H1 (cell line): ENCODE measurements at regions not wholly inside any gene's neighbourhood (a gene's known extent, or its start where the extent isn't known, plus 50 kb on each side); places are given as distances from the start of the nearest gene placed in this dataset.

Source experiments
- CTCF ChIA-PET: fragments of 300-600 bp; sonication (Branson Sonifier 250); formaldehyde crosslinking; loops from one replicate; lab custom pipeline; 2021; ENCODE audit not compliant: partially characterized antibody; lab: Charles Lee
- POLR2A ChIA-PET: fragments of 300-600 bp; sonication (Branson Sonifier 250); formaldehyde crosslinking; loops from one replicate; lab custom pipeline; 2021; ENCODE audit warnings: inconsistent platforms; ENCODE audit not compliant: partially characterized antibody; lab: Charles Lee
- DNase-seq, 2 experiments: peaks; one replicate each; pipeline versions ENCODE4 v3.0.0 to v3.0.0-alpha.2; 2010 to 2022; ENCODE audit warnings: low spot score in 2 of 2, low read depth in 1 of 2, mixed read lengths in 1 of 2
- FAIRE-seq: peaks from 2 replicates; lab custom pipeline; 2011; peaks lifted over from hg19 to GRCh38; lab: Jason Lieb, UNC
- H2AFZ ChIP-seq: 2 replicates; pipeline ENCODE4 v1.8.1; 2012; ENCODE audit warnings: low read length, inconsistent platforms
- H2AK5ac ChIP-seq: 2 replicates; pipeline ENCODE4 v1.6.1; 2013; ENCODE audit warnings: low read depth, low read length
- H2BK120ac ChIP-seq: replicated peaks from 2 replicates; pipeline ENCODE3; 2013; ENCODE audit warnings: low read depth, low read length, inconsistent platforms
- H2BK12ac ChIP-seq: 2 replicates; pipeline ENCODE4 v1.6.1; 2013; ENCODE audit warnings: low read depth, low read length
- H2BK15ac ChIP-seq: 2 replicates; pipeline ENCODE4 v1.6.1; 2013; ENCODE audit warnings: low read length
- H2BK20ac ChIP-seq: 2 replicates; pipeline ENCODE4 v1.6.1; 2013; ENCODE audit warnings: low read length
- H2BK5ac ChIP-seq: 2 replicates; pipeline ENCODE4 v1.6.1; 2013; ENCODE audit warnings: low read depth, low read length
- H3K14ac ChIP-seq: 2 replicates; pipeline ENCODE4 v1.6.1; 2013; ENCODE audit warnings: inconsistent platforms; ENCODE audit not compliant: insufficient read length
- H3K18ac ChIP-seq: 2 replicates; pipeline ENCODE4 v1.6.1; 2013; ENCODE audit warnings: low read length; ENCODE audit errors: extremely low read depth
- H3K23ac ChIP-seq: 2 replicates; pipeline ENCODE4 v1.6.1; 2013; ENCODE audit warnings: inconsistent platforms; ENCODE audit not compliant: insufficient read length
- H3K23me2 ChIP-seq: 2 replicates; pipeline ENCODE4 v1.6.1; 2013; ENCODE audit warnings: low read depth, low read length
- H3K27ac ChIP-seq: 2 replicates; pipeline ENCODE4 v1.6.1; 2011; ENCODE audit warnings: low read depth, low read length, inconsistent platforms
- H3K27me3 ChIP-seq, 4 experiments: replicated peaks in 1 of 4; 1 replicate in 1 of 4; 2 replicates in 3 of 4; pipeline versions ENCODE4 v1.6.1 to v1.8.1; 2011 to 2013; ENCODE audit warnings: low read length in 3 of 4, mild to moderate bottlenecking in 3 of 4, inconsistent platforms in 2 of 4, mixed read lengths in 2 of 4, moderate library complexity in 1 of 4; ENCODE audit not compliant: control insufficient read depth in 3 of 4, insufficient read depth in 3 of 4; ENCODE audit errors: extremely low read depth in 1 of 4
- H3K36me3 ChIP-seq, 4 experiments: 2 replicates each; pipeline versions ENCODE4 v1.6.1 to v1.8.1; 2011 to 2013; ENCODE audit warnings: mild to moderate bottlenecking in 4 of 4, low read length in 3 of 4, moderate library complexity in 2 of 4, control low read depth in 1 of 4, inconsistent platforms in 1 of 4; ENCODE audit not compliant: insufficient read depth in 4 of 4, control insufficient read depth in 2 of 4
- H3K4ac ChIP-seq: replicated peaks from 2 replicates; pipeline ENCODE3; 2013; ENCODE audit warnings: low read length, low read depth, mixed read lengths, inconsistent platforms; ENCODE audit not compliant: insufficient read length
- H3K4me1 ChIP-seq, 4 experiments: replicated peaks in 1 of 4; 1 replicate in 1 of 4; 2 replicates in 3 of 4; pipeline versions ENCODE4 v1.6.1 to v1.8.1; 2011 to 2013; ENCODE audit warnings: low read length in 3 of 4, inconsistent platforms in 2 of 4, mixed read lengths in 1 of 4; ENCODE audit not compliant: insufficient read depth in 4 of 4, control insufficient read depth in 3 of 4
- H3K4me2 ChIP-seq, 2 experiments: 2 replicates each; pipeline versions ENCODE4 v1.6.1 to v1.8.1; 2011 to 2013; ENCODE audit warnings: low read depth in 2 of 2, low read length in 2 of 2, control low read depth in 1 of 2, inconsistent platforms in 1 of 2, mild to moderate bottlenecking in 1 of 2; ENCODE audit not compliant: insufficient read depth in 1 of 2
- H3K4me3 ChIP-seq, 4 experiments: fragments of 200-600, 300-600 bp in 1 of 4; sonication (generic), shearing (Covaris generic), sonication (Bioruptor Twin) in 1 of 4; 2 replicates each; pipeline versions ENCODE4 v1.5.1 to v1.8.1; 2011 to 2016; ENCODE audit warnings: low read length in 4 of 4, low read depth in 3 of 4, control low read depth in 2 of 4, inconsistent platforms in 2 of 4, mild to moderate bottlenecking in 2 of 4, mixed read lengths in 1 of 4, moderate library complexity in 1 of 4; ENCODE audit not compliant: insufficient read depth in 2 of 4; ENCODE audit errors: extremely low read depth in 1 of 4
- H3K56ac ChIP-seq: replicated peaks from 2 replicates; pipeline ENCODE3; 2013; ENCODE audit warnings: low read depth, mild to moderate bottlenecking, mixed read lengths, low read length, inconsistent platforms; ENCODE audit not compliant: insufficient read length
- H3K79me1 ChIP-seq: 2 replicates; pipeline ENCODE4 v1.6.1; 2013; ENCODE audit warnings: low read depth, low read length, control low read depth
- H3K79me2 ChIP-seq, 2 experiments: 2 replicates each; pipeline versions ENCODE4 v1.6.1 to v1.8.1; 2012 to 2013; ENCODE audit warnings: low read length in 2 of 2, mild to moderate bottlenecking in 2 of 2, inconsistent platforms in 1 of 2; ENCODE audit not compliant: insufficient read depth in 2 of 2, control insufficient read depth in 1 of 2
- H3K9ac ChIP-seq, 4 experiments: replicated peaks in 1 of 4; 1 replicate in 1 of 4; 2 replicates in 3 of 4; pipeline versions ENCODE4 v1.6.1 to v1.8.1; 2011 to 2013; ENCODE audit warnings: low read depth in 3 of 4, low read length in 3 of 4, control low read depth in 2 of 4, mild to moderate bottlenecking in 2 of 4, moderate library complexity in 2 of 4, inconsistent platforms in 1 of 4; ENCODE audit errors: extremely low read depth in 1 of 4
- H3K9me3 ChIP-seq, 2 experiments: 2 replicates each; pipeline versions ENCODE4 v1.6.1 to v1.8.1; 2012 to 2013; ENCODE audit warnings: mild to moderate bottlenecking in 2 of 2, moderate library complexity in 2 of 2, control low read depth in 1 of 2, inconsistent platforms in 1 of 2, low read depth in 1 of 2, low read length in 1 of 2, mixed read lengths in 1 of 2; ENCODE audit not compliant: insufficient read depth in 2 of 2
- H4K20me1 ChIP-seq, 2 experiments: replicated peaks in 1 of 2; 2 replicates each; pipeline versions ENCODE3 to v1.8.1; 2011 to 2013; ENCODE audit warnings: inconsistent platforms in 2 of 2, low read length in 2 of 2, mild to moderate bottlenecking in 1 of 2; ENCODE audit not compliant: insufficient read depth in 2 of 2, control insufficient read depth in 1 of 2
- H4K5ac ChIP-seq: 2 replicates; pipeline ENCODE4 v1.6.1; 2013; ENCODE audit warnings: low read length, low read depth, mixed read lengths, inconsistent platforms; ENCODE audit not compliant: insufficient read length
- H4K8ac ChIP-seq: 2 replicates; pipeline ENCODE4 v1.8.0; 2013; ENCODE audit warnings: mild to moderate bottlenecking, moderate library complexity, low read length, inconsistent platforms; ENCODE audit not compliant: insufficient read depth; ENCODE audit errors: extremely low read depth
- H4K91ac ChIP-seq: replicated peaks from 2 replicates; pipeline ENCODE3; 2013; ENCODE audit warnings: low read length, mixed read lengths, inconsistent platforms; ENCODE audit not compliant: insufficient read length
- CEBPB ChIP-seq: IDR thresholded peaks from 2 replicates; pipeline ENCODE4 v1.6.1; 2012; ENCODE audit warnings: low read depth, low read length
- WGBS, 2 experiments: shearing (Covaris generic) in 1 of 2; methylation state at CpG; one replicate each; pipeline versions ENCODE4 v1.1.6 to v1.1.7; 2013 to 2015; ENCODE audit warnings: low lambda C conversion rate in 2 of 2, mixed read lengths in 2 of 2, inconsistent platforms in 1 of 2, low coverage in 1 of 2, missing lambda C conversion rate in 1 of 2; ENCODE audit not compliant: insufficient replicate concordance in 2 of 2, insufficient coverage in 1 of 2, insufficient read length in 1 of 2; ENCODE audit errors: extremely low coverage in 1 of 2, missing lambda C conversion rate in 1 of 2; 5-methylcytosine and 5-hydroxymethylcytosine counted together

GRCh38 chr18:1513519-1513918 lies 608.8 kb downstream of the ADCYAP1 start:
- 100% methylated on average over 1 of the region's 1 CpG; no CpG with 5 or more reads in 1 of the 2 experiments for WGBS, 2 experiments
- Histone ChIP-seq H3K79me1 (no peaks in the 10 kb centered on the region), H3K4me3 (no peak overlapping the region), H3K4ac (no peak overlapping the region), H3K14ac (no peak overlapping the region), H2BK5ac (no peak overlapping the region), H3K79me2 (no peaks in the 10 kb centered on the region), H2BK12ac (no peak overlapping the region), H2AFZ (no peak overlapping the region; the same call in 1 of the 2 replicates), H3K23ac (no peak overlapping the region), H2BK120ac (no peak overlapping the region), H3K27me3 (no peaks in the 10 kb centered on the region), H3K56ac (no peak overlapping the region), H4K91ac (no peak overlapping the region), H3K27ac (no peak overlapping the region), H3K23me2 (no peaks in the 10 kb centered on the region), H3K4me2 (no peak overlapping the region), H3K9me3 (no peaks in the 10 kb centered on the region), H2BK20ac (no peak overlapping the region), H2BK15ac (no peak overlapping the region), H3K18ac (no peak overlapping the region), H2AK5ac (no peak overlapping the region), H3K4me1 (no peaks in the 10 kb centered on the region), H4K20me1 (no peaks in the 10 kb centered on the region), H3K9ac (no peak overlapping the region), H4K8ac (no peak overlapping the region), H4K5ac (no peak overlapping the region), H3K36me3 (no peaks in the 10 kb centered on the region)
- ChIA-PET POLR2A (no interaction called here), CTCF (no interaction called here)
- no peak for FAIRE-seq
- no peak for DNase-seq
- TF ChIP-seq CEBPB = no peak
